Brain microvascular endothelial cell (primary cell): ENCODE measurements at regions not wholly inside any gene's neighbourhood (a gene's known extent, or its start where the extent isn't known, plus 50 kb on each side); places are given as distances from the start of the nearest gene placed in this dataset.

ENCODE experiments used
- DNase-seq: peaks from one replicate; pipeline ENCODE4 v3.0.0-alpha.2; 2020
- H3K27ac ChIP-seq: fragments of 250-450 bp; sonication (Bioruptor Pico); 2 replicates; pipeline ENCODE4 v1.5.1; 2020; ENCODE audit warnings: mild to moderate bottlenecking, moderate library complexity
- H3K27me3 ChIP-seq: fragments of 250-450 bp; sonication (Bioruptor Pico); replicated peaks from 2 replicates; pipeline ENCODE4 v1.5.1; 2020; ENCODE audit warnings: mild to moderate bottlenecking
- H3K36me3 ChIP-seq: fragments of 250-450 bp; sonication (Bioruptor Pico); replicated peaks from 2 replicates; pipeline ENCODE4 v1.5.1; 2020; ENCODE audit warnings: mild to moderate bottlenecking
- H3K4me3 ChIP-seq: 2 replicates; pipeline ENCODE4 v1.5.1; 2011; ENCODE audit warnings: low read depth, mild to moderate bottlenecking, control low read depth, low read length, moderate library complexity
- CTCF ChIP-seq: IDR thresholded peaks from 2 replicates; pipeline ENCODE4 v1.5.1; 2011; ENCODE audit warnings: low read depth, mild to moderate bottlenecking, moderate library complexity, low read length, control low read depth, inconsistent platforms; ENCODE audit errors: missing control alignments
- in situ Hi-C: cut with HindIII; loops from 2 replicates; pipeline ENCODE4 v1.10.0; 2017; ENCODE audit warnings: low sequenced_read_pairs, low pct_ligation_motif_present

- no peak for DNase-seq
- H3K36me3 ChIP-seq: no peaks in the 10 kb centered on the region
- no peak overlapping the region for H3K4me3 ChIP-seq
- no peak for TF ChIP-seq CTCF
- in situ Hi-C loops: no loop called here
- H3K27me3 ChIP-seq: no peaks in the 10 kb centered on the region
- H3K27ac ChIP-seq: no peak overlapping the region
Observed at GRCh38 chr6:105588123-105588710, 185.3 kb upstream of the PREP start.

- no peaks in the 10 kb centered on the region for H3K36me3 ChIP-seq
- peak; percentile 53 for DNase-seq
- in situ Hi-C loops: no loop called here
- no peak overlapping the region for H3K4me3 ChIP-seq
- no peaks in the 10 kb centered on the region for H3K27me3 ChIP-seq
- TF ChIP-seq CTCF: no peak
- no peak overlapping the region for H3K27ac ChIP-seq
Observed at GRCh38 chr6:105587349-105588122, 184.7 kb upstream of the PREP start.

- DNase-seq: no peak
- in situ Hi-C loops: no loop called here
- no peak for TF ChIP-seq CTCF
- Histone ChIP-seq H3K27ac (no peak overlapping the region), H3K27me3 (no peaks in the 10 kb centered on the region), H3K36me3 (no peaks in the 10 kb centered on the region), H3K4me3 (no peak overlapping the region)
Observed at GRCh38 chr6:105578179-105578707, 175.4 kb upstream of the PREP start.

GRCh38 chr6:105573556-105573955, 170.7 kb upstream of the PREP start:
- H3K27me3 ChIP-seq: no peaks in the 10 kb centered on the region
- in situ Hi-C loops: no loop called here
- no peak overlapping the region for H3K4me3 ChIP-seq
- no peak for DNase-seq
- no peak overlapping the region for H3K27ac ChIP-seq
- H3K36me3 ChIP-seq: no peaks in the 10 kb centered on the region
- no peak for TF ChIP-seq CTCF

- Histone ChIP-seq H3K27me3 (no peaks in the 10 kb centered on the region), H3K27ac (no peak overlapping the region), H3K36me3 (no peaks in the 10 kb centered on the region), H3K4me3 (no peak overlapping the region)
- in situ Hi-C loops: no loop called here
- no peak for TF ChIP-seq CTCF
- no peak for DNase-seq
Observed at GRCh38 chr6:105573138-105573537, 170.3 kb upstream of the PREP start.

- in situ Hi-C loops: no loop called here
- no peak for TF ChIP-seq CTCF
Observed at GRCh38 chr6:105570416-105570815, 167.5 kb upstream of the PREP start.

More at GRCh38 chr6:105570416-105570815, 167.5 kb upstream of the PREP start:
- Histone ChIP-seq H3K27me3 (no peaks in the 10 kb centered on the region), H3K36me3 (no peaks in the 10 kb centered on the region), H3K27ac (no peak overlapping the region), H3K4me3 (no peak overlapping the region)
- no peak for DNase-seq
